Activated T-helper 2 cell treated with anti-CD3 and anti-CD28 coated beads, Interferon-gamma antibody, Interleukin-2, Interleukin-4, amounts not matched to agents 10 μg/mL and 5 μg/mL and 100 μg/mL, durations not matched to agents 14 hours and 24 hours and 36 hours (primary cell): ENCODE measurements at regions not wholly inside any gene's neighbourhood (a gene's known extent, or its start where the extent isn't known, plus 50 kb on each side); places are given as distances from the start of the nearest gene placed in this dataset.

Experiments used
- DNase-seq: peaks from one replicate; pipeline ENCODE4 v3.0.0; 2021; ENCODE audit warnings: low spot score
- H3K27ac Mint-ChIP-seq: one replicate; pipeline ENCODE4 v1.8.0; 2021; ENCODE audit warnings: mixed read lengths
- H3K27me3 Mint-ChIP-seq: one replicate; pipeline ENCODE4 v1.8.0; 2021; ENCODE audit warnings: low read depth, mixed read lengths
- H3K36me3 Mint-ChIP-seq: one replicate; pipeline ENCODE4 v1.8.0; 2021; ENCODE audit warnings: low read depth, mixed read lengths
- H3K4me1 Mint-ChIP-seq: one replicate; pipeline ENCODE4 v1.8.0; 2021; ENCODE audit warnings: low read depth, mixed read lengths
- H3K4me3 Mint-ChIP-seq: one replicate; pipeline ENCODE4 v1.8.0; 2021; ENCODE audit warnings: low read depth, mild to moderate bottlenecking, moderate library complexity, mixed read lengths
- H3K9me3 Mint-ChIP-seq: one replicate; pipeline ENCODE4 v1.8.0; 2021; ENCODE audit warnings: mixed read lengths
- intact Hi-C: fragments of 100-400 bp; cut with micrococcal nuclease; formaldehyde crosslinking; loops from one replicate; pipeline ENCODE4 v1.15.1; 2023

GRCh38 chrX:109312757-109313156, 169.1 kb downstream of the GUCY2F start:
- Mint-ChIP-seq H3K36me3 (no peaks in the 10 kb centered on the region), H3K4me1 (no peaks in the 10 kb centered on the region), H3K4me3 (no peak overlapping the region), H3K27me3 (no peaks in the 10 kb centered on the region), H3K27ac (no peak overlapping the region), H3K9me3 (no peaks in the 10 kb centered on the region)
- DNase-seq, result no peak
- intact Hi-C loops, result no loop called here

- Mint-ChIP-seq H3K4me3 (no peak overlapping the region), H3K27ac (no peak overlapping the region), H3K9me3 (no peaks in the 10 kb centered on the region), H3K4me1 (no peaks in the 10 kb centered on the region), H3K36me3 (no peaks in the 10 kb centered on the region), H3K27me3 (no peaks in the 10 kb centered on the region)
- DNase-seq, result no peak
- intact Hi-C loops, result no loop called here
Measured at GRCh38 chrX:109310031-109310430, 171.9 kb downstream of the GUCY2F start.

GRCh38 chrX:109301177-109301576, 180.7 kb downstream of the GUCY2F start:
- intact Hi-C loops, result no loop called here
- DNase-seq, result no peak
- H3K4me1 Mint-ChIP-seq, result no peaks in the 10 kb centered on the region
- no peak overlapping the region for H3K27ac Mint-ChIP-seq
- H3K4me3 Mint-ChIP-seq, result no peak overlapping the region
- H3K27me3 Mint-ChIP-seq, result no peaks in the 10 kb centered on the region
- no peaks in the 10 kb centered on the region for H3K9me3 Mint-ChIP-seq
- no peaks in the 10 kb centered on the region for H3K36me3 Mint-ChIP-seq

- no peak for DNase-seq
- Mint-ChIP-seq H3K36me3 (no peaks in the 10 kb centered on the region), H3K4me3 (no peak overlapping the region), H3K27me3 (no peaks in the 10 kb centered on the region), H3K27ac (no peak overlapping the region), H3K4me1 (no peaks in the 10 kb centered on the region), H3K9me3 (no peaks in the 10 kb centered on the region)
- intact Hi-C loops, result no loop called here
Measured at GRCh38 chrX:109300415-109300814, 181.5 kb downstream of the GUCY2F start.

GRCh38 chrX:109299091-109299490, 182.8 kb downstream of the GUCY2F start:
- H3K4me1 Mint-ChIP-seq, result no peaks in the 10 kb centered on the region
- intact Hi-C loops, result no loop called here

GRCh38 chrX:109294097-109294814, 187.6 kb downstream of the GUCY2F start:
- Mint-ChIP-seq H3K9me3 (no peaks in the 10 kb centered on the region), H3K27me3 (no peaks in the 10 kb centered on the region), H3K27ac (no peak overlapping the region), H3K36me3 (no peaks in the 10 kb centered on the region), H3K4me3 (no peak overlapping the region), H3K4me1 (no peaks in the 10 kb centered on the region)
- intact Hi-C loops, result no loop called here
- DNase-seq, result no peak

More at GRCh38 chrX:109299091-109299490, 182.8 kb downstream of the GUCY2F start:
- Mint-ChIP-seq H3K27me3 (no peaks in the 10 kb centered on the region), H3K36me3 (no peaks in the 10 kb centered on the region), H3K4me3 (no peak overlapping the region), H3K9me3 (no peaks in the 10 kb centered on the region), H3K27ac (no peak overlapping the region)
- no peak for DNase-seq

GRCh38 chrX:109283870-109284269, 198.0 kb downstream of the GUCY2F start:
- Mint-ChIP-seq H3K9me3 (no peaks in the 10 kb centered on the region), H3K4me3 (no peak overlapping the region), H3K27ac (no peak overlapping the region), H3K36me3 (no peaks in the 10 kb centered on the region), H3K27me3 (no peaks in the 10 kb centered on the region), H3K4me1 (no peaks in the 10 kb centered on the region)
- intact Hi-C loops, result no loop called here
- DNase-seq, result no peak

GRCh38 chrX:109281483-109282275, 200.2 kb downstream of the GUCY2F start:
- no peaks in the 10 kb centered on the region for H3K27me3 Mint-ChIP-seq
- no peaks in the 10 kb centered on the region for H3K9me3 Mint-ChIP-seq
- DNase-seq, result no peak
- no peak overlapping the region for H3K27ac Mint-ChIP-seq
- no peaks in the 10 kb centered on the region for H3K36me3 Mint-ChIP-seq
- no peak overlapping the region for H3K4me3 Mint-ChIP-seq
- H3K4me1 Mint-ChIP-seq, result no peaks in the 10 kb centered on the region
- intact Hi-C loops, result no loop called here

- no peaks in the 10 kb centered on the region for H3K9me3 Mint-ChIP-seq
- H3K27me3 Mint-ChIP-seq, result no peaks in the 10 kb centered on the region
- intact Hi-C loops, result no loop called here
- H3K4me1 Mint-ChIP-seq, result peaks cover 2% of the 10 kb centered on the region
- H3K27ac Mint-ChIP-seq, result no peak overlapping the region
- DNase-seq, result no peak
- H3K4me3 Mint-ChIP-seq, result no peak overlapping the region
- H3K36me3 Mint-ChIP-seq, result no peaks in the 10 kb centered on the region
Measured at GRCh38 chrX:109274806-109275205, 207.1 kb downstream of the GUCY2F start.

- intact Hi-C loops, result loop anchor here (1.0 kb wide), 1 partner anchor 86 kb away; no protein-coding TSS in a partner anchor
- H3K27me3 Mint-ChIP-seq, result no peaks in the 10 kb centered on the region
- no peaks in the 10 kb centered on the region for H3K36me3 Mint-ChIP-seq
- H3K9me3 Mint-ChIP-seq, result no peaks in the 10 kb centered on the region
- DNase-seq, result no peak
- H3K27ac Mint-ChIP-seq, result peak overlapping the region; percentile 68
- peaks cover 2% of the 10 kb centered on the region for H3K4me1 Mint-ChIP-seq
- no peak overlapping the region for H3K4me3 Mint-ChIP-seq
Measured at GRCh38 chrX:109270580-109271484, 211.1 kb downstream of the GUCY2F start.

- Mint-ChIP-seq H3K27ac (no peak overlapping the region), H3K4me1 (peaks cover 2% of the 10 kb centered on the region), H3K9me3 (no peaks in the 10 kb centered on the region), H3K27me3 (no peaks in the 10 kb centered on the region), H3K4me3 (no peak overlapping the region), H3K36me3 (no peaks in the 10 kb centered on the region)
- DNase-seq, result no peak
- intact Hi-C loops, result no loop called here
Measured at GRCh38 chrX:109268340-109268739, 213.5 kb downstream of the GUCY2F start.

GRCh38 chrX:109266034-109266433, 215.9 kb downstream of the GUCY2F start:
- Mint-ChIP-seq H3K4me1 (no peaks in the 10 kb centered on the region), H3K4me3 (no peak overlapping the region), H3K27ac (no peak overlapping the region), H3K36me3 (no peaks in the 10 kb centered on the region), H3K9me3 (no peaks in the 10 kb centered on the region), H3K27me3 (no peaks in the 10 kb centered on the region)
- intact Hi-C loops, result no loop called here
- DNase-seq, result no peak
